ENCODE measurements at regions not wholly inside any gene's neighbourhood (a gene's known extent, or its start where the extent isn't known, plus 50 kb on each side); places are given as distances from the start of the nearest gene placed in this dataset.
"Not testable (repeated sequence)": the region's sequence is repeated elsewhere in the genome, so short reads cannot be mapped to it uniquely, and the experiment has no call there.

GRCh38 chr1:219410721-219411120 is 202.2 kb downstream of the ZC3H11B start:
- TF ChIP-seq EZH2 (IDR thresholded peaks at IDR 0.05; ENCODE audit: low read length, unreplicated experiment); CTCF (conservative IDR thresholded peaks at IDR 0.05; ENCODE audit: low read depth, low read length): not testable (repeated sequence)

Data from PC-3 (cell line).